SK-N-SH (cell line): ENCODE measurements at regions not wholly inside any gene's neighbourhood (a gene's known extent, or its start where the extent isn't known, plus 50 kb on each side); places are given as distances from the start of the nearest gene placed in this dataset.

Experiments
- CTCF ChIA-PET: fragments of 300-600, 350-600 bp; formaldehyde crosslinking; extraction: SDS; loops from one replicate; lab custom pipeline; 2021; lab: Yijun Ruan, JAX
- POLR2A ChIA-PET: fragments of 350-600 bp; sonication (Branson Sonifier 250); formaldehyde crosslinking; extraction: SDS; loops from one replicate; lab custom pipeline; 2020; ENCODE audit warnings: antibody characterized with exemption, inconsistent platforms; lab: Yijun Ruan, JAX
- DNase-seq: peaks from one replicate; pipeline ENCODE4 v3.0.0; 2012
- H2AFZ ChIP-seq: fragments of 200-600 bp; sonication (generic); 2 replicates; pipeline ENCODE4 v1.8.1; 2016; ENCODE audit warnings: antibody characterized with exemption, mild to moderate bottlenecking, low read depth
- H3F3A ChIP-seq: fragments of 200-600 bp; sonication (generic); replicated peaks from 2 replicates; pipeline ENCODE3; 2016; ENCODE audit warnings: antibody characterized with exemption, mild to moderate bottlenecking; ENCODE audit not compliant: insufficient read depth
- H3K27ac ChIP-seq, 2 experiments: fragments of 200-500 bp in 1 of 2; fragments of 200-600 bp in 1 of 2; sonication (Bioruptor generic) in 1 of 2; sonication (generic), shearing (Covaris generic) in 1 of 2; 2 replicates each; pipeline versions ENCODE4 v1.5.1 to v1.6.1; 2014 to 2016; ENCODE audit warnings: low read depth in 2 of 2, inconsistent platforms in 1 of 2, low read length in 1 of 2, mild to moderate bottlenecking in 1 of 2, mixed read lengths in 1 of 2
- H3K27me3 ChIP-seq: fragments of 200-600 bp; sonication (generic), shearing (Covaris generic); 2 replicates; pipeline ENCODE4 v1.6.1; 2016; ENCODE audit warnings: mixed run types; ENCODE audit not compliant: insufficient read depth
- H3K36me3 ChIP-seq, 2 experiments: fragments of 200-500 bp in 1 of 2; fragments of 200-600 bp in 1 of 2; sonication (Bioruptor generic) in 1 of 2; sonication (generic) in 1 of 2; replicated peaks in 1 of 2; 2 replicates each; pipeline versions ENCODE3 to v1.5.1; 2014 to 2016; ENCODE audit warnings: low read length in 1 of 2, mild to moderate bottlenecking in 1 of 2; ENCODE audit not compliant: insufficient read depth in 2 of 2, control insufficient read depth in 1 of 2
- H3K4me1 ChIP-seq, 2 experiments: fragments of 200-500 bp in 1 of 2; fragments of 200-600 bp in 1 of 2; sonication (Bioruptor generic) in 1 of 2; sonication (generic), shearing (Covaris generic) in 1 of 2; 2 replicates each; pipeline versions ENCODE4 v1.5.1 to v1.6.1; 2014 to 2016; ENCODE audit warnings: low read depth in 1 of 2, low read length in 1 of 2, mixed run types in 1 of 2; ENCODE audit not compliant: insufficient read depth in 2 of 2, control insufficient read depth in 1 of 2
- H3K4me2 ChIP-seq: fragments of 200-600 bp; sonication (generic), shearing (Covaris generic); 2 replicates; pipeline ENCODE4 v1.6.1; 2017; ENCODE audit warnings: mixed run types
- H3K4me3 ChIP-seq, 2 experiments: fragments of 200-500 bp in 1 of 2; fragments of 200-600 bp in 1 of 2; sonication (Bioruptor generic) in 1 of 2; sonication (generic), shearing (Covaris generic) in 1 of 2; 2 replicates each; pipeline versions ENCODE4 v1.5.1 to v1.8.1; 2014 to 2016; ENCODE audit warnings: low read depth in 2 of 2, inconsistent platforms in 1 of 2, low read length in 1 of 2, mild to moderate bottlenecking in 1 of 2, mixed read lengths in 1 of 2, moderate library complexity in 1 of 2
- H3K79me2 ChIP-seq: fragments of 200-600 bp; sonication (generic); 2 replicates; pipeline ENCODE4 v1.8.1; 2017; ENCODE audit warnings: mild to moderate bottlenecking; ENCODE audit not compliant: insufficient read depth
- H3K9ac ChIP-seq: fragments of 200-600 bp; sonication (generic); 2 replicates; pipeline ENCODE4 v1.6.1; 2017; ENCODE audit warnings: mixed run types
- H3K9me2 ChIP-seq: fragments of 200-600 bp; sonication (generic); 2 replicates; pipeline ENCODE4 v1.6.1; 2017; ENCODE audit warnings: mixed run types
- H3K9me3 ChIP-seq: fragments of 200-600 bp; sonication (generic); 2 replicates; pipeline ENCODE4 v1.6.1; 2017; ENCODE audit warnings: mixed run types, mild to moderate bottlenecking, moderate library complexity
- H4K20me1 ChIP-seq: fragments of 200-600 bp; sonication (generic); 2 replicates; pipeline ENCODE4 v1.6.1; 2017; ENCODE audit warnings: mild to moderate bottlenecking, mixed run types; ENCODE audit not compliant: insufficient read depth
- CHD2 ChIP-seq: fragments of 150-350 bp; IDR thresholded peaks from 2 replicates; pipeline ENCODE4 v1.6.1; 2018; ENCODE audit warnings: low read length; ENCODE audit not compliant: partially characterized antibody
- CTCF ChIP-seq: fragments of 200-600 bp; sonication (generic); IDR thresholded peaks from 2 replicates; pipeline ENCODE4 v1.6.1; 2017; ENCODE audit warnings: antibody characterized with exemption, mild to moderate bottlenecking, moderate library complexity
- FOSL2 ChIP-seq: IDR thresholded peaks from 2 replicates; pipeline ENCODE4 v1.4.0; 2012; ENCODE audit warnings: low read depth, mild to moderate bottlenecking, moderate library complexity, borderline replicate concordance
- GATA2 ChIP-seq: sonication (generic); formaldehyde crosslinking; IDR thresholded peaks from 2 replicates; pipeline ENCODE4 v1.5.0; 2020; ENCODE audit warnings: mild to moderate bottlenecking, missing genetic modification reagents
- IRF3 ChIP-seq: fragments of 150-350 bp; IDR thresholded peaks from 2 replicates; pipeline ENCODE4 v1.6.1; 2016; ENCODE audit warnings: mild to moderate bottlenecking, low read depth, low read length
- MAX ChIP-seq: IDR thresholded peaks from 2 replicates; pipeline ENCODE4 v1.4.0; 2012; ENCODE audit warnings: low read depth
- NFIC ChIP-seq: IDR thresholded peaks from 2 replicates; pipeline ENCODE4 v1.4.0; 2012; ENCODE audit warnings: borderline replicate concordance
- NRF1 ChIP-seq: IDR thresholded peaks from 2 replicates; pipeline ENCODE4 v1.6.1; 2012; ENCODE audit warnings: low read depth, mild to moderate bottlenecking, low read length
- PBX3 ChIP-seq: IDR thresholded peaks from 2 replicates; pipeline ENCODE4; 2012
- POLR2AphosphoS5 ChIP-seq: IDR thresholded peaks from 2 replicates; pipeline ENCODE4 v1.6.1; 2012; ENCODE audit warnings: low read depth, low read length
- RCOR1 ChIP-seq: fragments of 150-350 bp; IDR thresholded peaks from 2 replicates; pipeline ENCODE4 v1.6.1; 2017; ENCODE audit warnings: antibody characterized with exemption, low read length
- RXRA ChIP-seq: IDR thresholded peaks from 2 replicates; pipeline ENCODE4 v1.4.0; 2012; ENCODE audit warnings: low read depth, mild to moderate bottlenecking, borderline replicate concordance
- SIN3A ChIP-seq: IDR thresholded peaks from 2 replicates; pipeline ENCODE4 v1.6.1; 2012; ENCODE audit warnings: low read depth, mild to moderate bottlenecking, low read length, moderate library complexity, borderline replicate concordance
- SMC3 ChIP-seq: IDR thresholded peaks from 2 replicates; pipeline ENCODE4 v1.6.1; 2012; ENCODE audit warnings: low read depth, low read length, improper control_type of control experiment
- TEAD4 ChIP-seq: IDR thresholded peaks from 2 replicates; pipeline ENCODE4 v1.4.0; 2012; ENCODE audit warnings: mild to moderate bottlenecking, borderline replicate concordance; ENCODE audit not compliant: insufficient read depth
- USF2 ChIP-seq: fragments of 150-350 bp; IDR thresholded peaks from 2 replicates; pipeline ENCODE4 v1.6.1; 2017; ENCODE audit warnings: antibody characterized with exemption, low read length, low read depth, borderline replicate concordance
- YY1 ChIP-seq: IDR thresholded peaks from 2 replicates; pipeline ENCODE4 v1.4.0; 2012; ENCODE audit warnings: low read depth, mild to moderate bottlenecking
- WGBS: methylation state at CpG from one replicate; pipeline ENCODE4 v1.1.6; 2017; ENCODE audit warnings: low lambda C conversion rate; 5-methylcytosine and 5-hydroxymethylcytosine counted together
- TF ChIP-seq, protein P1 (sequence below): IDR thresholded peaks from 2 replicates; pipeline ENCODE4 v1.6.1; 2012; ENCODE audit warnings: mild to moderate bottlenecking, low read depth, low read length, moderate library complexity

DNA sequence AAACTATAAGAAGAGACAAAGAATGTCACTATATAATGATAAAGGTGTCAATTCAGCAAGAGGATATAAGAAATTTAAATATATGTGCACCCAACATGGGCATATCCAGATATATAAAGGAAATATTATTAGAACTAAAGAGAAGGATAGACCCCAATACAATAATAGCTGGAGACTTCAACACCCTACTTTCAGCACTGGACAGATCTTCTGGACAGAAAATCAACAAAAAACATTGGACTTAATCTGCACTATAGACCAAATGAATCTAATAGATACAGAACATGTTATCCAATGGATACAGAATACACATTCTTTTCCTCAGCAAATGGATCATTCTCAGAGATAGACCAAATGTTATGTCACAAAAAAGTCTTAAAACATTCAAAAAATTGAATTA is 327.7 kb downstream of the PPP1R2C start:
- Histone ChIP-seq H3K9ac (no peak overlapping the region), H3K9me2 (no peaks in the 10 kb centered on the region), H3K9me3 (no peaks in the 10 kb centered on the region)
- DNase-seq: no peak
- no peak for TF ChIP-seq RXRA
- no peak for TF ChIP-seq POLR2AphosphoS5
- TF ChIP-seq TEAD4: no peak
- TF ChIP-seq RCOR1: no peak
- TF ChIP-seq, all 33 proteins: peak for 0
- no peaks in the 10 kb centered on the region for H3K27me3 ChIP-seq
- H4K20me1 ChIP-seq: no peaks in the 10 kb centered on the region
- H2AFZ ChIP-seq: no peak overlapping the region
- H3K4me2 ChIP-seq: no peak overlapping the region
- ChIA-PET CTCF (no interaction called here), POLR2A (no interaction called here)
- no peak overlapping the region for H3K4me3 ChIP-seq
- H3K27ac ChIP-seq: no peak overlapping the region
- no peaks in the 10 kb centered on the region for H3F3A ChIP-seq
- H3K79me2 ChIP-seq: no peaks in the 10 kb centered on the region
- no peaks in the 10 kb centered on the region for H3K36me3 ChIP-seq
- H3K4me1 ChIP-seq: no peaks in the 10 kb centered on the region

- Histone ChIP-seq H3K79me2 (no peaks in the 10 kb centered on the region), H3K9me2 (no peaks in the 10 kb centered on the region), H2AFZ (no peak overlapping the region), H3K9me3 (no peaks in the 10 kb centered on the region), H4K20me1 (no peaks in the 10 kb centered on the region), H3K4me1 (no peaks in the 10 kb centered on the region), H3K9ac (no peak overlapping the region), H3K27ac (no peak overlapping the region), H3K4me2 (no peak overlapping the region), H3K4me3 (no peak overlapping the region), H3F3A (no peaks in the 10 kb centered on the region), H3K27me3 (no peaks in the 10 kb centered on the region), H3K36me3 (no peaks in the 10 kb centered on the region)
- CTCF ChIA-PET: no interaction called here
- POLR2A ChIA-PET: no interaction called here
- TF ChIP-seq NRF1 (no peak), SMC3 (no peak), NFIC (no peak), MAX (no peak), CTCF (no peak), RCOR1 (no peak), CHD2 (no peak), SIN3A (no peak), PBX3 (no peak), IRF3 (no peak), YY1 (no peak), USF2 (no peak), GATA2 (CRISPR knock-in tag) (no peak), FOSL2 (no peak)
- TF ChIP-seq, protein P1, sequence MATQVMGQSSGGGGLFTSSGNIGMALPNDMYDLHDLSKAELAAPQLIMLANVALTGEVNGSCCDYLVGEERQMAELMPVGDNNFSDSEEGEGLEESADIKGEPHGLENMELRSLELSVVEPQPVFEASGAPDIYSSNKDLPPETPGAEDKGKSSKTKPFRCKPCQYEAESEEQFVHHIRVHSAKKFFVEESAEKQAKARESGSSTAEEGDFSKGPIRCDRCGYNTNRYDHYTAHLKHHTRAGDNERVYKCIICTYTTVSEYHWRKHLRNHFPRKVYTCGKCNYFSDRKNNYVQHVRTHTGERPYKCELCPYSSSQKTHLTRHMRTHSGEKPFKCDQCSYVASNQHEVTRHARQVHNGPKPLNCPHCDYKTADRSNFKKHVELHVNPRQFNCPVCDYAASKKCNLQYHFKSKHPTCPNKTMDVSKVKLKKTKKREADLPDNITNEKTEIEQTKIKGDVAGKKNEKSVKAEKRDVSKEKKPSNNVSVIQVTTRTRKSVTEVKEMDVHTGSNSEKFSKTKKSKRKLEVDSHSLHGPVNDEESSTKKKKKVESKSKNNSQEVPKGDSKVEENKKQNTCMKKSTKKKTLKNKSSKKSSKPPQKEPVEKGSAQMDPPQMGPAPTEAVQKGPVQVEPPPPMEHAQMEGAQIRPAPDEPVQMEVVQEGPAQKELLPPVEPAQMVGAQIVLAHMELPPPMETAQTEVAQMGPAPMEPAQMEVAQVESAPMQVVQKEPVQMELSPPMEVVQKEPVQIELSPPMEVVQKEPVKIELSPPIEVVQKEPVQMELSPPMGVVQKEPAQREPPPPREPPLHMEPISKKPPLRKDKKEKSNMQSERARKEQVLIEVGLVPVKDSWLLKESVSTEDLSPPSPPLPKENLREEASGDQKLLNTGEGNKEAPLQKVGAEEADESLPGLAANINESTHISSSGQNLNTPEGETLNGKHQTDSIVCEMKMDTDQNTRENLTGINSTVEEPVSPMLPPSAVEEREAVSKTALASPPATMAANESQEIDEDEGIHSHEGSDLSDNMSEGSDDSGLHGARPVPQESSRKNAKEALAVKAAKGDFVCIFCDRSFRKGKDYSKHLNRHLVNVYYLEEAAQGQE: no peak
- WGBS: 3% methylated on average over 1 of the region's 1 CpG
- no peak for DNase-seq
Measured at GRCh38 chrX:42443267-42443666, 334.7 kb downstream of the PPP1R2C start.
